GM03348 (cell line): ENCODE measurements at regions not wholly inside any gene's neighbourhood (a gene's known extent, or its start where the extent isn't known, plus 50 kb on each side); places are given as distances from the start of the nearest gene placed in this dataset.
A peak's percentile ranks its signal among the peaks of the same experiment; 100 is the strongest.

ENCODE experiments used
- DNase-seq: peaks from one replicate; pipeline ENCODE4 v3.0.0; 2012; ENCODE audit warnings: low spot score

GRCh38 chr16:80040413-80040812, 439.9 kb upstream of the MAF start:
- DNase-seq = no peak

GRCh38 chr16:80039777-80040176, 439.2 kb upstream of the MAF start:
- no peak for DNase-seq

DNA sequence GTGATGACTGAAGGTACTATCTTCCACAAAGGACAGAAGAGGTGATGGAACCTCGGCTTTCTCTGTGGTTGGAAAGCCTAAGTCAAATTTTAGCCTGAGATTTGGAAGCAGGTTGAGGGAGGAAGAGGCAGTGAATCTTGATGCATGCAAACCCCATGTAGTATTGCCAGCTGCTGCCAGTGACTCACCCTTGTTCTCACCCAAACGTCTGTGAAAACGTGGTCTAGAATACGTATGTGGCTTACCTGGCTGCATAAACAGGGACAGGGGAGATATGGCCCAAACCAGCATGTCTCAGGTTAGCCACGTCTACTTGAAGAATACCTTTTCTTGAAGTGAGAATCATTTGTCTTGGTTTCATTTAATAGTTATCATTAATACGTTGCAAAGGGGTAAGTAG, 438.0 kb upstream of the MAF start:
- DNase-seq = no peak

- DNase-seq = no peak
Measured at GRCh38 chr16:80034948-80035663, 434.6 kb upstream of the MAF start.

DNA sequence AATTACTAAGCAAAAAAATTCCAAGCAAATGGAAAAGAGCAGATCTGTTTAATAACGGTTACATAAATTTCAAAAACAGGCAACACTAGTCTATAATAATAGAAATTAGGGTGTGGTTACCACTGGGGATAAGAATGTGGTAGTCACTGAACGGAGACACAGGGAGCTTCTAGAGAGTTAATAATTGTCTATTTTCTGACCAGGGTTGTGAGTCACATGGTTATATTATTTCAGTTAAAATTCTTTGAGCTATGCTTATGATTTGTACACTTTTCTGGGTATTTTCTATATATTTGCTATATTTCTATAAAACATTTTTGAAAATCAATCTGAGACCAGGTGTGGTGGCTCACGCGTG, 433.9 kb upstream of the MAF start:
- DNase-seq = no peak

DNA sequence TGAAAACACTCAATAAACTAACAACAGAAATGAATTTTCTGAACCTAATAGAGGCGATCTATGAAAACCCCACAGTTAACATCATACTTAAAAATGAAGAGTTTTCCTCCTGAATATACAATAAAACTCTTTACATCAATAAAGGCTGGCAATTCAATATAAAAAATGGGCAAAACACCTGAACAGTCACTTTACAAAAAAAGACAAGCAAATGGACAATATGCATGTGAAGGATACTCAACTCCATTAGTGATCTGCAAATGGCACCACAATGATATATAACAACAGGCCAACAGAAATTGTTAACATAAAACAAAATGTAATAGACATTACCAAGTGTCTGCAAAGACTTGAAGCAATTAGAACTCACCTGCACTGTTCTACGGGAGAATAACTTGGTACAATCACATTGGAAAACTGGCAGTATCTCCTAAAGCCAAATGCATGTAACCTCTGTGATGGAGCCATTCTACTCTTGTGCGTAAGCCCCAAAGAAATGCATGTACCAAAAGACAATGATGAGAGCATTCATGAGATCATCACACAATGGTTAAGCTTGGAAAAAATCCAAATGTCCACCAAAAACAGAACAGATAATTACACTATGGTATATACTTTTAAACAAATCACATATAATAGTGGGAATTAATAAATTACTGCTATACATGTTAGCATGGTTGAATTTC, 433.4 kb upstream of the MAF start:
- DNase-seq = no peak

DNA sequence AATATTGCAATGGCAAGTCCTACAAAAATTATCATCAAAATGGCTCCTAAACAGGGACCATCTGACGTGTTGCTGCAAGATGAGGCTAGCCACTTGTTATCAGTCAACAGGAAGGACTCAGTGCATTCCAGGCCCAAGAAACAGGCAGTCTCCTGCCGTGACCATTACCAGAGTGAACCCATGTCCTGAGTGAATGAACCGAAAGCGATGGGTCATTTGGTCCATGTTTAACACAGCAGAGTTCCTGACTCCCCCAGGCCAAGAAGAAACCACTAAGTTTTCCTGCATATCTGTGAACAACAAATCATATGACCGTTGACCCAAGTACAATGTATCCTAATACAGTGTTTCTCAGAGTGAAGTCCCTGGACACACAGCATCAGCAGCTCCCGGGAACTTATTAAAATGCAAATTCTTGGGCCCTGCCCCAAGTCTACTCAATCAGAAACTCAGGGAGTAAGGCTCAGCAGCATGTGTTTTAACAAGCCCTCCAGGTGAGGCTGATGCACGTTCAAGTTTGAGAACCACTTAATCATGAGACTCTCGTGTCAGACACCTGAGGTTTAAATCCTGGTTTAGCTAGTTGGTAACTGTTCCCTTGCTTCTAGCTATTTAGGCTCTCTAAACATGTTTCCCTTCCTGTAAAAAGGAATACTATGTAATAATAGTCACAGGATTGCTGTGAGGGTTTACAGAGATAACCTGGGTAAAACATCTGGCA, 429.4 kb upstream of the MAF start:
- DNase-seq = no peak

GRCh38 chr16:80029381-80029630, 428.8 kb upstream of the MAF start:
- no peak for DNase-seq

DNA sequence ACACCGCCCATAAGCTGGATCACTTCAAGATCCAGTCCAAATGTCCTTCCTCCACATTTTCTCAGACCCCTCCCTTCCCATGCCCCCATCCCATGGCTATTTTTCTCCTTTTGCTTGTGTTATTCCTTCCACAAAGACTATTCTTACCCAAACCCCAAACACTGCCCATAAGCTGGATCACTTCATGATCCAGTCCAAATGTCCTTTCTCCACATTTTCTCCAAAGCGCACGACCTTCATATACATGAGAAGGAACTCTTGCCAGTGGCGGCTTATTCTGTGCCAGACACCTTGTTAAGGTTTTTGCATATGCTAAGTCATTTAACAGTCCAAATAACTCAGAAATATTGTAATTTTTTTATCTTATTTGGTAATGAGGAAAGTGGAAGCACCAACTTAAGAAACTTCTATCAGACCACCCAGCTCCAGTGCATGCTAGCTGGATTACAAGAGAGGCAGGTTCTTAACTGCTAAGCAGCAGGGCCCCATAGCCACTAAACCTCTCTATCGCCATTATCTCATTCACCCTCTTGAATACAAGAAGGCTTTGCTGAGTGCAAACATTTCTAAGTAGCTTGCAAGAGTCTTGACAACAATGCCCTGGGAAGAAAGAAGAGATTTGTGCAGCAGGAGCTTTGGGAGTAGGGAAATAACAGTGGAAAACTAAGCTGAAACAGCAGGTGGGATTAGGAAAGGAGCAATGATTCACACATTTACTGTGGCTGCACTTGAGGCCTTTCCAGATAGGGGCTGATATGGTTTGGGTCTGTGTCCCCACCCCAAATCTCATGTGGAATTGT, 428.2 kb upstream of the MAF start:
- DNase-seq = no peak

DNA sequence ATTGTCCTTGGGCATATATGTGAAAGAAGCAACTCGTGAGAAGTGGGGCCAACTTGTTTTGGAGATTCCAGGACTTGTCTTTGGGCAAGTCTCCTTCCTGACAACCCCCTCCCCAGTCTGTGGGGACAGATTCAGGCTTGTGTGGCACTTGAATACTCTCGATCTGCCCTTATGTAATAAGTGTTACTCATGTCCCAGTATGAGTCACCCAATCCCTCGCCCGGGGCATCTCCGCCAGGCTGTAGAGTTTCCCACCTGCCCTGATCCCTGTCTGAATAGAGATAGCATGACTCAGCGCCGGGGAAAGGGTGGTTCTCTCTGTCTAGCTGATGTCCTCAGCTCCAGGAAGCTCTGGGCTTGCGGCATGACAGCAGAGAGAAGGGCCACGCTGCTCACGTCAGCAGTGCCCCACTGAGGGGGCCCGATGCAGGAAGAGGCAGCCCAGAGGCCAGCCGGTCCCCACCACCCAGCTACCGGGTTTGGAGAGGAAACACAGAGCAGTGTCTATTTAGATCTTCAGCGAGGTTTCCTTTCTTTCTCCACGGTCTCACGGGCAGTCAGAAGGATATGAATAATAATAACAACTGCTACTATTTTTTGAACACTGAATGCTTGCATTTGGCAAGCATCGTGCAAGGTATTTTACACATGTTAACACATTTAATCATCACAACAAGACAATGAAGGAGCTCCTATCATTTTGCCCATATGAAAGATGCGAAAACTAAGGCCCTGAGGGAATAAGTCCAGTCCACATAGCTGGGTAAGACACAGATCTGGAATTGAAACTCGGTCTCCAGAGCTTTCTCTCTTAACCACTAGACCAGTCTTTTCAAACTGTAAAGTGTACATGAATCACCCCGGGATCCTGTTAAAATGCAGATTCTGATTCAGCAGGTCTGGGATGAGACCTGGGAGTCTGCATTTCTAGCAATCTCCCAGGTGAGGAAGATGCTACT, 426.7 kb upstream of the MAF start:
- peak; percentile 86 for DNase-seq

GRCh38 chr16:80025236-80025635, 424.7 kb upstream of the MAF start:
- DNase-seq = no peak

DNA sequence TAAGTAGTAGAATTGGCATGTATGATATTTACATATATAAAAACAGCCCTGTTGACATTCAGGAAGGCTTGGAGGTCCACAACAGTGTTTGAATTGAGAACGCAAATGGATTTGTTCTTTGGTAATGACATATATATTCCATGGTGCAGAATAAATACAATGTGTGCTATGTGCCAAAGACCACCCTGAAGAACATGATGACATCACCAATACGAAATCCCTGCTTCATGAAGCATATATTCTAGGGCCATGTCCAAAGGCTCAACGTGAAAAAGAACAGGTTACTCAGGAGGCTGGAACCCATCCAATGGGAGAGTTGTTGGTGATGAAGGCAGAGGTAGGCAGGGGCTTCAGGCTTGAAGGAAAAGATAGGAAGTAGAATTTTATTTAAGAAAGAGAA, 423.9 kb upstream of the MAF start:
- no peak for DNase-seq

DNA sequence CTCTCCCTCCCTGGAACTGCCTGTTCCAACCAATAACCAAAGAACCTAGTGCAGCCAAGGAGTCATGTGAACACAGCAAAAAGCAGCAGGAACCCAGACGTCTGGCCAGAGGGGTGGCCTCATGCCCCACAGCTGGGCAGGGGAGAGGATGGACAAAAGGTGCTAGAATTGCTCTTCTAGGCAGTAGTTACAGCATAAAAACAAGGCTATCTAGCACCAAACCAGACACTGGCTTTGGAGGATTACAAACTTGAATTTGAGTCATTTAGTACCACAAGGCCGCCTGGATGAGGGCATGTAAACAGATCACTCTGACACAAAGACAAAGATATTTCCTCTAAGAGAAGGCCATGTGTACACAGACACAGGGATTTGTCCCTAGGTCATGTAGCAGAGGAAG, 423.3 kb upstream of the MAF start:
- DNase-seq = no peak

DNA sequence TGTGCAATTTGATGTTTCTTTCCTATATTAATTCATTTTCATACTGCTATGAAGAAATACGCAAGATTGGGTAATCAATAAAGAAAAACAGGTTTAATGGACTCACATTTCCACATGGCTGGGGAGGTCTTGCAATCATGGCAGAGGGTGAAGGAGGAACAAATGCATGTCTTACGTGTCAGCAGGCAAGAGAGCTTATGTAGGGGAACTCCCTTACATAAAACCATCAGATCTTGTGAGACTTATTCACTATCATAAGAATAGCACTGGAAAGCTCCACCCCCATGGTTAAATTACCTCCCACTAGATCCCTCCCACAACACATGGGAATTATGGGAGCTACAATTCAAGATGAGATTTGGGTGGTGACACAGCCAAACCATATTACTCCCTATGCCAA, 418.9 kb upstream of the MAF start:
- DNase-seq = no peak

DNA sequence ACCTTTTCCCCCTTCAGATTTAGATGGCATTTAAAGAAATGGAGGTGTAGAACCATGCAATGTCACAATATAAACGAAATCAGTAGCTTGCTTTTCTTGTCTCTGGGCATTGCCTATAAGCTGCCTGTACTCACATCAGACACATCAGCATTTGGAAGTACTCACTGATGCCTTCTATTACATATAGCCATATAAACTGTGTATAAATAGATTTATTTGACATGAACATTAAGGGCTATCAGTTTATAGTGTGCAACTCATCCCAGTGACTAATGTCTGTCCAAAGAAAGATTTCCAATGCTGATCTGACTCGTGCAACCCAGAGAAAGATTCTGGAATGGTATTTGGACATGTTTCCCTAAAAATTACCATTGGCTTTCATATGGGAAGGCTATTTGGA, 417.9 kb upstream of the MAF start:
- no peak for DNase-seq

DNA sequence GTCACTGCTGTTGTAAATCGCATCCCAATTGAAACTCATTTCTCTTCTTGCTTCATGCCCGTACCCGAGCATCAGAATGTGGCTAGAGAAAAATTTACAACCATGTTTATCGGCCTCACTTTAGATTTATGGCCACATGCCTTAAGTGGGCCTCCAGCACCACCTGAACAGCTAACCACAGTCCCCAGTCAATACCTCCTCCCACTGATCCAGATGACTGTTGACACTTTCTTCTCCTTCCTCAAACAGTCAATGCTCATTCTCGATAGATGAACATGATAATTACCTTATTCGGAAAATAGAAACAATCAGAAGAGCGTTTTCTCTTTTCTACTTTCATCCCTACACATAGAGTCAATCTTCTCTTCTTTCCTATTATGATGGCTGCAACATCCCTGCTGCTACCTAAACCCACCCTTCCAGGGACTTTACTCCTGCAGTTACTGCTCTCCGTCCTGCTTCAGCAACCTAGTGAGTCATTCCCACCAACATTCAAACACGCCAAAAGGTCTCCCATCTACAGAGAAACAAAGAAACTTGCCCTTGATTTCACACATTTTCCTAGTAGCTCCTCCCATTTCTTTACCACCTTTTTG, 416.3 kb upstream of the MAF start:
- DNase-seq = no peak

GRCh38 chr16:80015566-80015965, 415.0 kb upstream of the MAF start:
- DNase-seq = no peak

- DNase-seq = peak; percentile 12
Measured at GRCh38 chr16:80014241-80014939, 413.9 kb upstream of the MAF start.

DNA sequence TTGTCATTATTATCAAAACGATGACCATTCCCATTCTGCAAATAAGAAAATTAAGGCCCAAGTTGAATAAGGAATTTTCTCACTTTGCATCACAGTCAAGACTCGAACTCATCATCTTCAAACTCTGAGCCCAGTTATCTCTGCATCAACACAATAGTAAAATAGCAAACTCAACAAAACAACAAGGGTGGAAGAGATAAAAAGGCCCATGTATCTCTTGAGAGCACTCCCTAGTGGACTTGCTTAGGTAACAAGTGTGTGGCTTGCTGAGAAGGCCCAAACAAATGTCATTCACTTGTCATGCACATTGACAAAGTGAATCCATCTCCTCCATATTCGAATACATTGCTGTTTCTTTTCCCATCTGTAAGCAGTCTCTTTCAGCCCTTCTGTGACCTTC, 412.0 kb upstream of the MAF start:
- no peak for DNase-seq

- no peak for DNase-seq
Measured at GRCh38 chr16:80009971-80010659, 409.6 kb upstream of the MAF start.
